GM12875 (cell line): ENCODE measurements at regions not wholly inside any gene's neighbourhood (a gene's known extent, or its start where the extent isn't known, plus 50 kb on each side); places are given as distances from the start of the nearest gene placed in this dataset.

Source experiments
- H3K4me3 ChIP-seq: one replicate; pipeline ENCODE4 v1.5.1; 2011; ENCODE audit warnings: low read depth, low read length, control low read depth
- CTCF ChIP-seq: IDR thresholded peaks from 2 replicates; pipeline ENCODE4 v1.5.1; 2011; ENCODE audit warnings: low read depth, mild to moderate bottlenecking, control low read depth, inconsistent platforms, low read length, moderate library complexity, borderline replicate concordance; ENCODE audit not compliant: insufficient read depth

GRCh38 chr14:54125109-54125508 is 168.5 kb upstream of the BMP4 start:
- TF ChIP-seq CTCF: no peak
- no peak overlapping the region for H3K4me3 ChIP-seq

GRCh38 chr14:54126947-54127346 is 170.3 kb upstream of the BMP4 start:
- H3K4me3 ChIP-seq: no peak overlapping the region
- no peak for TF ChIP-seq CTCF

GRCh38 chr14:54127526-54127925 is 170.9 kb upstream of the BMP4 start:
- H3K4me3 ChIP-seq: no peak overlapping the region
- TF ChIP-seq CTCF: no peak

GRCh38 chr14:54129850-54130640 is 173.4 kb upstream of the BMP4 start:
- H3K4me3 ChIP-seq: no peak overlapping the region
- TF ChIP-seq CTCF: no peak

GRCh38 chr14:54132496-54132895 is 175.9 kb upstream of the BMP4 start:
- no peak overlapping the region for H3K4me3 ChIP-seq
- TF ChIP-seq CTCF: no peak

- no peak overlapping the region for H3K4me3 ChIP-seq
- TF ChIP-seq CTCF: no peak
Observed at GRCh38 chr14:54133896-54134295, 177.3 kb upstream of the BMP4 start.

- H3K4me3 ChIP-seq: no peak overlapping the region
Observed at GRCh38 chr14:54135804-54136280, 179.2 kb upstream of the BMP4 start.

More at GRCh38 chr14:54135804-54136280, 179.2 kb upstream of the BMP4 start:
- TF ChIP-seq CTCF: no peak
